ENCODE measurements at regions not wholly inside any gene's neighbourhood (a gene's known extent, or its start where the extent isn't known, plus 50 kb on each side); places are given as distances from the start of the nearest gene placed in this dataset.

DNA sequence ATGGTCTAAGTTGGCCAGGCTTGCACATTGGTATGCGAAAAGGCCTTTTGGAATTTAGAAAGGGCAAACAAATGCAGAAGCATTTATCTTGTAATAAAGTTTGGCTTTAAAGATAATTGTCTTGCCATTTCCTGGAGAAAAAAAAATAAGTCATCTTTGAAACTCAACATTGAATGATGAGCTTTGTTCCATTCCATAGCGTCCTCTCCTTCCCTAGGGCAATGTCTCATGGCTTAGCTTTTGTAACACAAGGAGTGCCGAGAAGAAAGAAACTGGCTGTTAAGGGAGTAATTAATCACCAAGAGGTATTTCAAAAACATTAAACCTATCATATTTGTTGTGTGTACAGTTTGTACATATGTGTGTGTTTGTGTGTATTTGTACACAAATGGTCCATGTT, 372.3 kb downstream of the NPIPA8 start:
- in situ Hi-C loops (cut with HindIII; ENCODE audit: extremely low pct_ligation_motif_present, low pct_unique_long_range_greater_than_20kb) = no loop called here

DNA sequence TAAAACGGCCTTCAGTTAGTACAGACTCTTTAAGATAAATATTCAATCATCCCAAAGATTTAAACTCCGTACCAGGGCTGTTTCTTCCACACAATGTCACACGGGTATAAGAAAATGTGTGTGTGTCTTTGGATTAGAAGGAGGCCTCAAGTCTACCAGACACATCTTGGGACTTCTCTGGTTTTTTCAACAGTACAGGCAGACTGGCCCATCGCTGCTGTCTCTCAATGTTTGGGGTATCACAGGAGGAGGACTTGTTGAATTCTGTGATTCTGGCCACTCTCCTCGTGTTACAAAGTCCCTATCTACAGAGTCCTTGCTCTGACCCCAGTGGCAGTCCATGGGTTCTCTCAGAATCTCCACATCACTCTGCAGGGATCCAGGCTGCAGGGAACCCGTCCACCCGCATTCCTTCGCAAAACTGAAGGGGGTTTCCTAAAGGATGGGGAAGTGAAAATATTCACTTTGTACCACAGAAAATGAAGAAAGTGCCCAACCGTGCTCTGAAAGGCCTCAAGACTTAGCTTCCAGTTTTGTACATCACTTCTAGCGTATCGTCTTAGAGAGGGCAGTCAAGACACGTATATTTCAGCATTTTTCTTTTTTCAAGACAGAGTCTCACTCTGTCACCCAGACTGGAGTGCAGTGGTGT, 373.2 kb downstream of the NPIPA8 start:
- in situ Hi-C loops (cut with HindIII; ENCODE audit: extremely low pct_ligation_motif_present, low pct_unique_long_range_greater_than_20kb) (no loop called here), intact Hi-C loops (cut with micrococcal nuclease; ENCODE audit: unreplicated experiment) (no loop called here)
- Histone ChIP-seq H3K4me1 (ENCODE audit: insufficient read depth, low read length) (no peaks in the 10 kb centered on the region), H3K27me3 (ENCODE audit: control insufficient read depth in 1 of 2, insufficient read depth in 2 of 2, low read length in 2 of 2) (peaks cover 0 to 1% of the 10 kb centered on the region in 2 experiments; a peak in 1 of 5 replicates), H4K20me1 (ENCODE audit: insufficient read depth, low read length) (no peaks in the 10 kb centered on the region), H3K4me2 (ENCODE audit: low read depth, low read length) (no peak overlapping the region), H3K4me3 (replicated peaks in 1 of 3; ENCODE audit: insufficient read depth in 1 of 3, low read depth in 2 of 3, low read length in 3 of 3) (no peak overlapping the region), H3K36me3 (replicated peaks in 1 of 2; ENCODE audit: control insufficient read depth in 1 of 2, insufficient read depth in 2 of 2, low read length in 2 of 2) (no peaks in the 10 kb centered on the region), H3K79me2 (ENCODE audit: insufficient read depth, low read length) (no peaks in the 10 kb centered on the region), H3K27ac (ENCODE audit: extremely low read length, insufficient read depth, low read length) (no peak overlapping the region), H3K9ac (ENCODE audit: insufficient read depth, low read depth, low read length) (no peak overlapping the region), H2AFZ (ENCODE audit: low read length) (no peak overlapping the region), H3K9me3 (ENCODE audit: low read length) (no peaks in the 10 kb centered on the region)
- no peak for DNase-seq (ENCODE audit: low spot score)
- TF ChIP-seq, protein P1, sequence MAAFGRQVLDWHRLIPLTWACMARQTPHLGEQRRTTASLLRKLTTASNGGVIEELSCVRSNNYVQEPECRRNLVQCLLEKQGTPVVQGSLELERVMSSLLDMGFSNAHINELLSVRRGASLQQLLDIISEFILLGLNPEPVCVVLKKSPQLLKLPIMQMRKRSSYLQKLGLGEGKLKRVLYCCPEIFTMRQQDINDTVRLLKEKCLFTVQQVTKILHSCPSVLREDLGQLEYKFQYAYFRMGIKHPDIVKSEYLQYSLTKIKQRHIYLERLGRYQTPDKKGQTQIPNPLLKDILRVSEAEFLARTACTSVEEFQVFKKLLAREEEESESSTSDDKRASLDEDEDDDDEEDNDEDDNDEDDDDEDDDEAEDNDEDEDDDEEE (CRISPR knock-in tag; IDR thresholded peaks at IDR 0.05) = no peak
- no peak for TF ChIP-seq IKZF4 (CRISPR knock-in tag; IDR thresholded peaks at IDR 0.05; ENCODE audit: borderline replicate concordance, low read depth, not compliant biosample characterization)
- no peak for TF ChIP-seq FOSL1 (CRISPR knock-in tag; IDR thresholded peaks at IDR 0.05; ENCODE audit: borderline replicate concordance)
- TF ChIP-seq ZBTB7B (CRISPR knock-in tag; IDR thresholded peaks at IDR 0.05) = no peak
- no peak for TF ChIP-seq ESRRA (CRISPR knock-in tag; IDR thresholded peaks at IDR 0.05; ENCODE audit: low read depth)
- FAIRE-seq = no peak
- BruUV-seq (replicated peaks) = no TSS peak
- CTCF ChIA-PET (ENCODE audit: low intra/inter-chr PET ratio, low total read pairs) = no interaction called here
- ATAC-seq = no peak
- WGBS (ENCODE audit: low lambda C conversion rate) = 9% methylated on average over 12 of the region's 12 CpGs
- POLR2A ChIA-PET = no interaction called here

More for the DNA sequence above, 372.3 kb downstream of the NPIPA8 start:
- ATAC-seq (no peak), DNase-seq (ENCODE audit: low spot score) (no peak), FAIRE-seq (no peak)
- TF ChIP-seq, protein P2, sequence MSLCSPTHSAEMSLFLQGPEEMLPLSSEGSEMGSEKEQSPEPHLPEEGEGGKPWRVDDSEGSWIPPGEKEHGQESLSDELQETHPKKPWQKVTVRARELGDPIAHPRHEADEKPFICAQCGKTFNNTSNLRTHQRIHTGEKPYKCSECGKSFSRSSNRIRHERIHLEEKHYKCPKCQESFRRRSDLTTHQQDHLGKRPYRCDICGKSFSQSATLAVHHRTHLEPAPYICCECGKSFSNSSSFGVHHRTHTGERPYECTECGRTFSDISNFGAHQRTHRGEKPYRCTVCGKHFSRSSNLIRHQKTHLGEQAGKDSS (CRISPR knock-in tag; IDR thresholded peaks at IDR 0.05; ENCODE audit: borderline replicate concordance, low read depth) = no peak
- TF ChIP-seq ZNF563 (CRISPR knock-in tag; IDR thresholded peaks at IDR 0.05) (no peak), GPN1 (CRISPR knock-in tag; IDR thresholded peaks at IDR 0.05; ENCODE audit: borderline replicate concordance) (no peak)
- TF ChIP-seq, protein P3, sequence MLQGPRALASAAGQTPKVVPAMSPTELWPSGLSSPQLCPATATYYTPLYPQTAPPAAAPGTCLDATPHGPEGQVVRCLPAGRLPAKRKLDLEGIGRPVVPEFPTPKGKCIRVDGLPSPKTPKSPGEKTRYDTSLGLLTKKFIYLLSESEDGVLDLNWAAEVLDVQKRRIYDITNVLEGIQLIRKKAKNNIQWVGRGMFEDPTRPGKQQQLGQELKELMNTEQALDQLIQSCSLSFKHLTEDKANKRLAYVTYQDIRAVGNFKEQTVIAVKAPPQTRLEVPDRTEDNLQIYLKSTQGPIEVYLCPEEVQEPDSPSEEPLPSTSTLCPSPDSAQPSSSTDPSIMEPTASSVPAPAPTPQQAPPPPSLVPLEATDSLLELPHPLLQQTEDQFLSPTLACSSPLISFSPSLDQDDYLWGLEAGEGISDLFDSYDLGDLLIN (CRISPR knock-in tag; IDR thresholded peaks at IDR 0.05; ENCODE audit: borderline replicate concordance) = no peak
- Histone ChIP-seq H3K79me2 (ENCODE audit: insufficient read depth, low read length) (no peaks in the 10 kb centered on the region), H3K27ac (ENCODE audit: extremely low read length, insufficient read depth, low read length) (no peak overlapping the region), H3K4me3 (replicated peaks in 1 of 3; ENCODE audit: insufficient read depth in 1 of 3, low read depth in 2 of 3, low read length in 3 of 3) (no peak overlapping the region), H2AFZ (ENCODE audit: low read length) (no peak overlapping the region), H3K4me2 (ENCODE audit: low read depth, low read length) (no peak overlapping the region), H3K4me1 (ENCODE audit: insufficient read depth, low read length) (no peaks in the 10 kb centered on the region), H3K27me3 (ENCODE audit: control insufficient read depth in 1 of 2, insufficient read depth in 2 of 2, low read length in 2 of 2) (peaks cover 0 to 1% of the 10 kb centered on the region in 2 experiments; a peak in 1 of 5 replicates), H3K9ac (ENCODE audit: insufficient read depth, low read depth, low read length) (no peak overlapping the region), H4K20me1 (ENCODE audit: insufficient read depth, low read length) (no peaks in the 10 kb centered on the region), H3K9me3 (ENCODE audit: low read length) (no peaks in the 10 kb centered on the region), H3K36me3 (replicated peaks in 1 of 2; ENCODE audit: control insufficient read depth in 1 of 2, insufficient read depth in 2 of 2, low read length in 2 of 2) (no peaks in the 10 kb centered on the region)
- ChIA-PET POLR2A (no interaction called here), CTCF (ENCODE audit: low intra/inter-chr PET ratio, low total read pairs) (no interaction called here)
- intact Hi-C loops (cut with micrococcal nuclease; ENCODE audit: unreplicated experiment) = no loop called here
- 39% methylated on average over 3 of the region's 3 CpGs for WGBS (ENCODE audit: low lambda C conversion rate)
- BruUV-seq (replicated peaks) = no TSS peak

Measured in HepG2 (cell line).